ENCODE measurements at regions not wholly inside any gene's neighbourhood (a gene's known extent, or its start where the extent isn't known, plus 50 kb on each side); places are given as distances from the start of the nearest gene placed in this dataset.

DNA sequence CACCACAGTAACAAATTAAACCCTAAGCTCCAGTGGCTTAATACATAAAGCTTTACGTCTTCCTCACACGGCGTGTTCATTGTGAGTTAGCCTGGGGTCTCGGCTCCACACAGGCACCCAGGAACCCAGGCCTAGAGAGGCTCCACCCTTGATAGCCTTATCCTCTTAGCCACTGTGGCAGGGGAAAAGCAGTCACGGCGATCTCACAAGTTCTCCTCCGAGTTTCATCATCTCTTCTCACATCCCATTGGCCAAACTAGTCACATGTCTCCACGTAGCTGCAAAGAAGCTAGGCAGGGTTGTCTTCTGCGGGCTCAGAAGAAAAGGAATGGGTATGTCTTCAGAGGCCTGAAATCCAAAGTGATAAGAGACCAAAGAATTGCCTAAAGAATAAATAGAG is 122.3 kb upstream of the GRIK3 start:
- H3K4me3 ChIP-seq (ENCODE audit: low read depth, low read length), result no peak overlapping the region
- TF ChIP-seq, protein P1, sequence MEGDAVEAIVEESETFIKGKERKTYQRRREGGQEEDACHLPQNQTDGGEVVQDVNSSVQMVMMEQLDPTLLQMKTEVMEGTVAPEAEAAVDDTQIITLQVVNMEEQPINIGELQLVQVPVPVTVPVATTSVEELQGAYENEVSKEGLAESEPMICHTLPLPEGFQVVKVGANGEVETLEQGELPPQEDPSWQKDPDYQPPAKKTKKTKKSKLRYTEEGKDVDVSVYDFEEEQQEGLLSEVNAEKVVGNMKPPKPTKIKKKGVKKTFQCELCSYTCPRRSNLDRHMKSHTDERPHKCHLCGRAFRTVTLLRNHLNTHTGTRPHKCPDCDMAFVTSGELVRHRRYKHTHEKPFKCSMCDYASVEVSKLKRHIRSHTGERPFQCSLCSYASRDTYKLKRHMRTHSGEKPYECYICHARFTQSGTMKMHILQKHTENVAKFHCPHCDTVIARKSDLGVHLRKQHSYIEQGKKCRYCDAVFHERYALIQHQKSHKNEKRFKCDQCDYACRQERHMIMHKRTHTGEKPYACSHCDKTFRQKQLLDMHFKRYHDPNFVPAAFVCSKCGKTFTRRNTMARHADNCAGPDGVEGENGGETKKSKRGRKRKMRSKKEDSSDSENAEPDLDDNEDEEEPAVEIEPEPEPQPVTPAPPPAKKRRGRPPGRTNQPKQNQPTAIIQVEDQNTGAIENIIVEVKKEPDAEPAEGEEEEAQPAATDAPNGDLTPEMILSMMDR (conservative IDR thresholded peaks at IDR 0.05; ENCODE audit: low read depth, low read length), result no peak
- no peak for DNase-seq (ENCODE audit: low read depth)

DNA sequence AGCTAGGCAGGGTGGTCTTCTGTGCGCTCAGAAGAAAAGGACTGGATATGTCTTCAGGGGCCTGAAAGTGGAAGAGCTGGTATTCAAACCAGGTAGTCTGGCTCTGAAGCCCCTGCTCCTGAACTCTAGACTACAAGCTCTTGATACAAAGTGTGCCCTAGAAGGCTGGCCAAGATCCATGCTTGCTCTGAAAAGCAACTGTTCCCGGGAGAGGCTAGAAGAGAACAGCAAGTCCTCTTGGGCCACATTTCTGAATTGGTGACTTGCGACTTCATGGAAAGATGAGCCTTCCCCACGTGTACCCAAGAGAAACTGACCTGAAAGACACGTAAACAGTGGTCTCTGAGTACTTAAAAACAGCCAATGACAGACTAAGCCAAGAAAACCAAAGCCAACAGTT is 123.3 kb upstream of the GRIK3 start:
- DNase-seq (ENCODE audit: low read depth), result no peak
- TF ChIP-seq, protein P1 (conservative IDR thresholded peaks at IDR 0.05; ENCODE audit: low read depth, low read length), result no peak
- no peak overlapping the region for H3K4me3 ChIP-seq (ENCODE audit: low read depth, low read length)

DNA sequence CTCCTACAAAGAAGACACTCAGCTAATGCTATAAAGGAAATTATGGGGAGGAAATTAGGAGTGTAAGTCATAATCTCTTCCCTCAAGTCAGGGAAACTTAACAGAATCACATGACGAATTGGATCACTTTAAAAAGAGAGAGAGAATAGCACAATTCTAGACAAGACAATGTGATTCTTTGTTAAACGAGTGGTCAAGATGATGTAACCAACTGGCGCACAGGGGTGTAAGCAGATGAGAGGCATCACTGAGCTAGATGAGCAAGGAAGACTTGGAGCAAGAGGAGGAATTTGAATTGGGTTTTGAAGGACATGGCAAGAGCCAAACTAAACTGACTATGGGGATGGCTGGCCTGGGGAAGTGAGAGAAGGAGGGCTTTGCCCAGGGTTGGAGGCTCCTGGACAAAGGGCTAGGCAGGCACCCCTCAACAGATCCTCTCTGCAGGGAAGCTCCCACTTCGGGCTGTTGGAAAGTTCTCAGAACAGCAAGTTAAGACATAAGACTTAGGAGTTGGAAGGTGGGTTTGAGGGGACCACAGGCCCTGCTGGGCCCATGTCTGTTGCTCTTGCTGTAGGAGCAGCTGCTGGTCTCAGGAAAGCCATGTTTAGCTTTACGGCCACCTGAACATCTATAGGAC is 123.9 kb upstream of the GRIK3 start:
- no peak overlapping the region for H3K4me3 ChIP-seq (ENCODE audit: low read depth, low read length)
- no peak for DNase-seq (ENCODE audit: low read depth)
- TF ChIP-seq, protein P1 (conservative IDR thresholded peaks at IDR 0.05; ENCODE audit: low read depth, low read length), result no peak

DNA sequence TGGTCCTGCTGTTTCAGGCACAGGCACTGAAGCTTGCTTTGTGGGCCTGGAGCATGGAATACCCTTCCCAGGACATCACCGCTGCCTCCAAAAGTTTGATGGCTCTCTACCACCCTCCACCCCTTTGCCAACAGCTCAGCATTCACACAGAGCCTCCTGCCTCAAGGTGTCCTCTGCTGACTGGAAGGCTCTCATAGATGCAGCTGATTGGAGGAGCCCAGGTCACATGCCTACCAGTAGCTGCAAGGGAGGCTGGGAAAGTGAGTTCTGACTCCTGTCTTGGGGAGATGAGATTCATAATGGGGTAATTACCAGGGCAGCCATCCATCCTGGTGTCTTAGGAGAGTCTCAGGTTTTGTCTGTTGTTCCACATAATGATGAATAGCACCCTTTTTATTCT is 124.8 kb upstream of the GRIK3 start:
- DNase-seq (ENCODE audit: low read depth), result no peak
- TF ChIP-seq, protein P1 (conservative IDR thresholded peaks at IDR 0.05; ENCODE audit: low read depth, low read length), result no peak
- H3K4me3 ChIP-seq (ENCODE audit: low read depth, low read length), result no peak overlapping the region

DNA sequence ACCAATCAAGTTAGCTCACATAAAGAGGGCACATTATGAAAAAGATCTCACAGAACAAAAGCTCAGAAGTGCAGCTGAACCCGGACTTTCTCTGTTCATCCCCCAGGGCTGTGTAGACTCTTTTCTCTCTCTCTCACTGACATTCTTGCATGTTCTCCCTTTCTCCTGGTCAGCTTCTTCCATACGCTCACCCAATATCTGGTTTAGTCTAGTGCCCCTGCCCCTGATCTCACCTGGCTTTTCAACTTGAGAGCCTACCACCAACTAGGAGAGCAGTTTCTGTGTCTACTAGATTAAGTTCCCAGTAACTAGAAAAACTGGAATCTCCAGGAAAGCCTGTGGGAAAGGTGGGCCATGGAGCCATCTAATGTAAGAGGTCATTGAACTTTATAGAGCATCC is 126.9 kb upstream of the GRIK3 start:
- TF ChIP-seq, protein P1 (conservative IDR thresholded peaks at IDR 0.05; ENCODE audit: low read depth, low read length), result no peak
- no peak overlapping the region for H3K4me3 ChIP-seq (ENCODE audit: low read depth, low read length)
- no peak for DNase-seq (ENCODE audit: low read depth)

DNA sequence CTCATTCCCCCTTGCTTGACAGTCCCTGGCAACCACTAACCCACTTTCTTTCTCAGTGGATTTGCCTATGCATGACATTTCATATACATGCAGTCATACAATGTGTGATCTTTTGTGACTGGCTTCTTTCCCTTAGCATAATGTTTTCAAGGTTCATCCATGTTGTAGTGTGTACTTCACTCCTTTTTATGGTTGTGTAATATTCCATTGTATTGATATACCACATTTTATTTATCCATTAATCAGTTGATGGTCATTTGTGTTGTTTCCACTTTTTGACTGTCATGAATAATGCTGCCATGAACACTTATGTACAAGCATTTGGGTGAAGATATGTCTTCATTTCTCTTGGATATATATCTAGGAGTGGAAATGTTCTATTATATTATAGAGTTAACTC is 127.7 kb upstream of the GRIK3 start:
- no peak for DNase-seq (ENCODE audit: low read depth)
- TF ChIP-seq, protein P1 (conservative IDR thresholded peaks at IDR 0.05; ENCODE audit: low read depth, low read length), result no peak
- H3K4me3 ChIP-seq (ENCODE audit: low read depth, low read length), result no peak overlapping the region

DNA sequence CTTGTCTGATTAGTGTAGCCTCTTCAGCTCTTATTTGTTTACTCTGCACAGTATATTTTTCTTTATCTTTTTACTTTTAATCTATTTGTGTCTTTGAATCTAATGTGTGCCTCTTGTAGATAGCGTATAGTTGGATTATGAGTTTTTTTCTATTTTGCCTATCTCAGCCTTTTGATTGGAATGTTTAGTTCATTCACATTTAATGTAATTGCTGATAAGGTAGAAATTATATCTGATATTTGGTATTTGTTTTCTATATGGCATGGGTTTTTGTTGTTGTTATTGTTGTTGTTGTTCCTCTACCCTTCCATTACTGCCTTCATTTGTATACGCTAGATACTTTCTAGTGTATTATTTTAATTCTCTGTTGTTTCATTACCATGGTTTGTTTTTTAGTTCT is 131.7 kb upstream of the GRIK3 start:
- no peak overlapping the region for H3K4me3 ChIP-seq (ENCODE audit: low read depth, low read length)
- DNase-seq (ENCODE audit: low read depth), result no peak
- TF ChIP-seq, protein P1 (conservative IDR thresholded peaks at IDR 0.05; ENCODE audit: low read depth, low read length), result no peak
